A549 (cell line): ENCODE measurements at regions not wholly inside any gene's neighbourhood (a gene's known extent, or its start where the extent isn't known, plus 50 kb on each side); places are given as distances from the start of the nearest gene placed in this dataset.

Source experiments
- BHLHE40 ChIP-seq: IDR thresholded peaks from 2 replicates; pipeline ENCODE4 v1.6.1; 2012; ENCODE audit warnings: low read depth, low read length, inconsistent platforms
- CTCF ChIP-seq: fragments of >200 bp; sonication (Bioruptor Twin); formaldehyde crosslinking; IDR thresholded peaks from 3 replicates; pipeline ENCODE4 v1.5.1; 2016
- JUN ChIP-seq, 2 experiments: fragments of >200 bp; sonication (Bioruptor Twin); formaldehyde crosslinking; IDR thresholded peaks; 2 replicates in 1 of 2; 3 replicates in 1 of 2; pipeline ENCODE4 v1.6.1; 2016 to 2017
- TP53 ChIP-seq: fragments of 250-450 bp; sonication (Bioruptor Pico); IDR thresholded peaks from 2 replicates; pipeline ENCODE4 v1.5.0; 2021; ENCODE audit warnings: mild to moderate bottlenecking, moderate library complexity

- TF ChIP-seq JUN (IDR thresholded peaks at IDR 0.05) (no peak), BHLHE40 (no peak), TP53 (CRISPR knock-in tag) (no peak), CTCF (no peak)
Observed at GRCh38 chr4:84151574-84151973, 347.5 kb downstream of the NKX6-1 start.
